ENCODE measurements at regions not wholly inside any gene's neighbourhood (a gene's known extent, or its start where the extent isn't known, plus 50 kb on each side); places are given as distances from the start of the nearest gene placed in this dataset.

GRCh38 chr17:33651686-33652085, 358.6 kb upstream of the ASIC2 start:
- H3K9me3 ChIP-seq, result no peaks in the 10 kb centered on the region
- intact Hi-C loops (cut with DNase I), result no loop called here
- DNase-seq, result no peak

GRCh38 chr17:33652731-33653398, 359.8 kb upstream of the ASIC2 start:
- peaks cover 4% of the 10 kb centered on the region for H3K27me3 ChIP-seq
- H3K4me3 ChIP-seq, result no peak overlapping the region
- no peak for TF ChIP-seq CTCF (IDR thresholded peaks at IDR 0.05)
- no peaks in the 10 kb centered on the region for H3K36me3 ChIP-seq
- no peak overlapping the region for H3K27ac ChIP-seq
- no peaks in the 10 kb centered on the region for H3K4me1 ChIP-seq
- intact Hi-C loops (cut with DNase I), result no loop called here
- no peaks in the 10 kb centered on the region for H3K9me3 ChIP-seq
- no peak for ATAC-seq
- DNase-seq, result no peak

More at GRCh38 chr17:33651686-33652085, 358.6 kb upstream of the ASIC2 start:
- H3K36me3 ChIP-seq, result no peaks in the 10 kb centered on the region
- TF ChIP-seq CTCF (IDR thresholded peaks at IDR 0.05), result no peak
- H3K4me1 ChIP-seq, result no peaks in the 10 kb centered on the region
- ATAC-seq, result no peak
- H3K4me3 ChIP-seq, result no peak overlapping the region
- H3K27me3 ChIP-seq, result peaks cover 4% of the 10 kb centered on the region
- no peak overlapping the region for H3K27ac ChIP-seq

GRCh38 chr17:33653399-33653788, 360.3 kb upstream of the ASIC2 start:
- intact Hi-C loops (cut with DNase I), result no loop called here
- DNase-seq, result no peak
- Histone ChIP-seq H3K36me3 (no peaks in the 10 kb centered on the region), H3K4me1 (no peaks in the 10 kb centered on the region), H3K4me3 (no peak overlapping the region), H3K27ac (no peak overlapping the region), H3K9me3 (no peaks in the 10 kb centered on the region), H3K27me3 (peaks cover 4% of the 10 kb centered on the region)
- ATAC-seq, result no peak
- TF ChIP-seq CTCF (IDR thresholded peaks at IDR 0.05), result no peak

GRCh38 chr17:33657181-33657580, 364.1 kb upstream of the ASIC2 start:
- no peak overlapping the region for H3K4me3 ChIP-seq
- no peaks in the 10 kb centered on the region for H3K4me1 ChIP-seq
- no peak overlapping the region for H3K27ac ChIP-seq
- TF ChIP-seq CTCF (IDR thresholded peaks at IDR 0.05), result no peak
- no peaks in the 10 kb centered on the region for H3K9me3 ChIP-seq
- ATAC-seq (no peak), DNase-seq (no peak)
- intact Hi-C loops (cut with DNase I), result no loop called here
- no peaks in the 10 kb centered on the region for H3K27me3 ChIP-seq
- H3K36me3 ChIP-seq, result no peaks in the 10 kb centered on the region

- intact Hi-C loops (cut with DNase I), result no loop called here
- H3K4me1 ChIP-seq, result no peaks in the 10 kb centered on the region
- TF ChIP-seq CTCF (IDR thresholded peaks at IDR 0.05), result no peak
- DNase-seq (no peak), ATAC-seq (no peak)
- no peak overlapping the region for H3K4me3 ChIP-seq
- no peaks in the 10 kb centered on the region for H3K9me3 ChIP-seq
- no peak overlapping the region for H3K27ac ChIP-seq
- H3K36me3 ChIP-seq, result no peaks in the 10 kb centered on the region
- no peaks in the 10 kb centered on the region for H3K27me3 ChIP-seq
Measured at GRCh38 chr17:33661975-33662374, 368.9 kb upstream of the ASIC2 start.

Data from upper lobe of right lung (tissue), 1 donor.